ENCODE measurements at regions not wholly inside any gene's neighbourhood (a gene's known extent, or its start where the extent isn't known, plus 50 kb on each side); places are given as distances from the start of the nearest gene placed in this dataset.

DNA sequence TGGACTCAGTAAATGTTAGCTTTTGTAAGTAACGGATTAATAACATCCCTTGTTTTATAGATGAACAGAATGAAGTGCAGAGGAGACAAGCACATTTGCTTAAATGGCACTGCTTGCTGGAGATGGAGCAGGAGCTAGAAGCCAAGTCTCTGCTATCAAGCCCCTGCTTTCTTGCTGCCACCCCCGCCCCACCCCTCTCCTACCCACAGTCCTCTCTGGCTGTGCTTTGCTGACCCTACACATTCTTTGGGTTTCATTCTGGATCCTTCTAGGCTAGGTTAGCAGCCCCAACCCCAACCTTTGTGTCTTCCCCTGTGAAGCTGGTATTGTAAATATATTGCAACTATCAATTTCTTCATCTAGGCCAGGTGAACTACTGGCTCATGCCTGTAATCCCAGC, 77.5 kb upstream of the CAPZB start:
- 88 to 92% methylated on average over 2 of the region's 2 CpGs for WGBS, 2 donors
- no peak for TF ChIP-seq POLR2A (IDR thresholded peaks at IDR 0.05)
- TF ChIP-seq POLR2AphosphoS5 (IDR thresholded peaks at IDR 0.05): no peak
- TF ChIP-seq EP300 (IDR thresholded peaks at IDR 0.05): no peak
- no peak for TF ChIP-seq CTCF (IDR thresholded peaks at IDR 0.05)
- H3K4me3 ChIP-seq: no peak overlapping the region
- H3K9me3 ChIP-seq: no peaks in the 10 kb centered on the region
- DNase-seq (no peak), ATAC-seq (ENCODE audit: low FRiP score in 2 of 2) (no peak)
- H3K36me3 ChIP-seq: no peaks in the 10 kb centered on the region
- no peaks in the 10 kb centered on the region for H3K27me3 ChIP-seq
- peaks cover 0 to 4% (median 2%) of the 10 kb centered on the region in 4 donors for H3K4me1 ChIP-seq
- peak overlapping the region; percentile 2 to 78 (median 54) for H3K27ac ChIP-seq

- DNase-seq (no peak), ATAC-seq (ENCODE audit: low FRiP score in 2 of 2) (no peak)
- H3K4me1 ChIP-seq: peaks cover 0 to 5% (median 2%) of the 10 kb centered on the region in 4 donors
- H3K4me3 ChIP-seq: no peak overlapping the region
- no peaks in the 10 kb centered on the region for H3K36me3 ChIP-seq
- H3K27me3 ChIP-seq: no peaks in the 10 kb centered on the region
- TF ChIP-seq POLR2AphosphoS5 (IDR thresholded peaks at IDR 0.05) (no peak), CTCF (IDR thresholded peaks at IDR 0.05) (no peak), EP300 (IDR thresholded peaks at IDR 0.05) (no peak)
- WGBS, 2 donors: 88 to 91% methylated on average over 4 of the region's 4 CpGs
- no peaks in the 10 kb centered on the region for H3K9me3 ChIP-seq
- H3K27ac ChIP-seq: no peak overlapping the region
Observed at GRCh38 chr1:19560480-19560879, 75.1 kb upstream of the CAPZB start.

DNA sequence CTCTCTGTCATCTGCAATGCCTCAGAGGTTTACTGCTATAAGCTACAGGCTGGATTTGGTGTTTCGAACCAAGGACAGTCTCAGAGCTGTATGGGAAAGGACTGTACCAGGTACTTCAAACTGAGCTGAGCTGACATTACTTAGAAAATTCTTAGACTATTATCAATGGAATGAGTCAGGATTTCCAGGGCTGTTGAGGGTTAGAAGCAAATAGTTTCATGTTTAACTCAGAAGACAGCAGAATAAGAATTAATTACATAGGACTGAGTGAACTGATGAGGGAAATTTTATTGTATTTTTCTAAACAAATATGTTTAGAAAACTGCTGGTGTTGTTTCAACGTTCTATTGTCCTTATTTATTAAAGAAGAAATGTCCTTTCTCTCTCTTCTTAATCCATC, 74.3 kb upstream of the CAPZB start:
- no peaks in the 10 kb centered on the region for H3K27me3 ChIP-seq
- no peak for DNase-seq
- H3K27ac ChIP-seq: no peak overlapping the region
- H3K9me3 ChIP-seq: no peaks in the 10 kb centered on the region
- TF ChIP-seq POLR2AphosphoS5 (IDR thresholded peaks at IDR 0.05) (no peak), POLR2A (IDR thresholded peaks at IDR 0.05) (no peak), CTCF (IDR thresholded peaks at IDR 0.05) (no peak), EP300 (IDR thresholded peaks at IDR 0.05) (no peak)
- peaks cover 0 to 5% (median 2%) of the 10 kb centered on the region in 4 donors for H3K4me1 ChIP-seq
- no peak overlapping the region for H3K4me3 ChIP-seq
- no peak for ATAC-seq (ENCODE audit: low FRiP score in 2 of 2)
- H3K36me3 ChIP-seq: no peaks in the 10 kb centered on the region
- 73 to 83% methylated on average over 2 of the region's 2 CpGs for WGBS, 2 donors

DNA sequence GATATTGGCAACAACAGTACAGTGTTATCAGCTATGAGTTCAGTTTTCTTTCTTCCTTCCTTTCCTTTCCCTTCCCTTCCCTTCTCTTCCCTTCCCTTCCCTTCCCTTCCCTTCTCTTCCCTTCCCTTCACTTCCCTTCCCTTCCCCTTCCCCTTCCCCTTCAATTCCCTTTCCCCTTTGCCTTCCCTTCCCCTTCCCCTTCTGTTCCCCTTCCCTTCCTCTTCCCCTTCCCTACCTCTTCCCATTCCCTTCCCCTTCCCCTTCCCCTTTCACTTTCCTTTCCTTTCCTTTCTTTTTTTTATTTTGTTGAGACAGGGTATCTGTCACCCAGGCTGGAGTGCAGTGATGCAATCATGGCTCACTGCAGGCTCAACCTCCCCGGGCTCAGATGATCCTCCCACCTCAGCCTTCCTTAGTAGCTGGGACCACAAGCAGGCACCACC, 72.3 kb upstream of the CAPZB start:
- Histone ChIP-seq H3K9me3 (no peaks in the 10 kb centered on the region), H3K4me3 (no peak overlapping the region), H3K27me3 (no peaks in the 10 kb centered on the region), H3K36me3 (no peaks in the 10 kb centered on the region), H3K27ac (no peak overlapping the region), H3K4me1 (peaks cover 0 to 5% (median 0%) of the 10 kb centered on the region in 4 donors)
- WGBS, 2 donors: 38 to 50% methylated on average over 1 of the region's 1 CpG
- no peak for TF ChIP-seq POLR2AphosphoS5 (IDR thresholded peaks at IDR 0.05)
- no peak for ATAC-seq (ENCODE audit: low FRiP score in 2 of 2)
- no peak for DNase-seq

DNA sequence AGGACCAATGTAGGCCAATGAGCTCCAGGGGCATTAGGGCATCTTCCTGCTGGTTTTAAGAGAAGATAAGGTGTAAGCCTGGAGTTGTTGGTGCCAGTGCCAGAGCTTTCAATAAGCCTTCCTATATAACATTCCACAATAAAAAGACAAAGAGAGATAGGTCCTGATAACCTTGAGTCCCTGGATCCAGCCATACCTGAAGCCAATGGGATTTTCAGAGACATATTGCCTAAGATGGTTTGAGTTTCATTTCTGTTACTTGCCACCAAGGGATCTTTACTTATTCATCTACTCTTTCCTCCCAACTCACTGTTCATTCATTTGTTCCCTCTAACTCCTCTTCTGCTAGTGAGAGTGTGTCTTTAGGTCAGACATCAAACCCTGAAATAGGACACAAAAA, 68.8 kb upstream of the CAPZB start:
- H3K27me3 ChIP-seq: no peaks in the 10 kb centered on the region
- H3K4me3 ChIP-seq: no peak overlapping the region
- no peaks in the 10 kb centered on the region for H3K36me3 ChIP-seq
- H3K9me3 ChIP-seq: no peaks in the 10 kb centered on the region
- DNase-seq (no peak), ATAC-seq (ENCODE audit: low FRiP score in 2 of 2) (no peak)
- H3K4me1 ChIP-seq: peaks cover 0 to 5% (median 0%) of the 10 kb centered on the region in 4 donors
- H3K27ac ChIP-seq: no peak overlapping the region
- TF ChIP-seq EP300 (IDR thresholded peaks at IDR 0.05) (no peak), CTCF (IDR thresholded peaks at IDR 0.05) (no peak), POLR2A (IDR thresholded peaks at IDR 0.05) (no peak), POLR2AphosphoS5 (IDR thresholded peaks at IDR 0.05) (no peak)

Data from upper lobe of left lung (tissue), 6 donors.